Mammary epithelial cell (primary cell): ENCODE measurements at regions not wholly inside any gene's neighbourhood (a gene's known extent, or its start where the extent isn't known, plus 50 kb on each side); places are given as distances from the start of the nearest gene placed in this dataset.

Experiments used
- CTCF ChIP-seq, 2 donors: IDR thresholded peaks in 1 of 2; conservative IDR thresholded peaks in 1 of 2; 2 replicates each; pipeline ENCODE4 v1.5.1; 2011 to 2012; ENCODE audit warnings: inconsistent platforms in 2 of 2, low read length in 2 of 2, mild to moderate bottlenecking in 2 of 2, control low read depth in 1 of 2, low read depth in 1 of 2; ENCODE audit not compliant: insufficient read depth in 1 of 2; ENCODE audit errors: extremely low read depth in 1 of 2
- EZH2 ChIP-seq: IDR thresholded peaks from 2 replicates; pipeline ENCODE4 v1.6.1; 2012; ENCODE audit warnings: low read length, inconsistent platforms, borderline replicate concordance

- TF ChIP-seq CTCF (conservative IDR thresholded peaks at IDR 0.05 in 1 of 2, IDR thresholded peaks at IDR 0.05 in 1 of 2; ENCODE audit: extremely low read depth in 1 of 2, insufficient read depth in 1 of 2, low read depth in 1 of 2, low read length in 2 of 2) = no peak
- TF ChIP-seq EZH2 = no peak
Observed at GRCh38 chr4:28772066-28772465, 1911.4 kb downstream of the STIM2 start.
